ENCODE measurements at regions not wholly inside any gene's neighbourhood (a gene's known extent, or its start where the extent isn't known, plus 50 kb on each side); places are given as distances from the start of the nearest gene placed in this dataset.

DNA sequence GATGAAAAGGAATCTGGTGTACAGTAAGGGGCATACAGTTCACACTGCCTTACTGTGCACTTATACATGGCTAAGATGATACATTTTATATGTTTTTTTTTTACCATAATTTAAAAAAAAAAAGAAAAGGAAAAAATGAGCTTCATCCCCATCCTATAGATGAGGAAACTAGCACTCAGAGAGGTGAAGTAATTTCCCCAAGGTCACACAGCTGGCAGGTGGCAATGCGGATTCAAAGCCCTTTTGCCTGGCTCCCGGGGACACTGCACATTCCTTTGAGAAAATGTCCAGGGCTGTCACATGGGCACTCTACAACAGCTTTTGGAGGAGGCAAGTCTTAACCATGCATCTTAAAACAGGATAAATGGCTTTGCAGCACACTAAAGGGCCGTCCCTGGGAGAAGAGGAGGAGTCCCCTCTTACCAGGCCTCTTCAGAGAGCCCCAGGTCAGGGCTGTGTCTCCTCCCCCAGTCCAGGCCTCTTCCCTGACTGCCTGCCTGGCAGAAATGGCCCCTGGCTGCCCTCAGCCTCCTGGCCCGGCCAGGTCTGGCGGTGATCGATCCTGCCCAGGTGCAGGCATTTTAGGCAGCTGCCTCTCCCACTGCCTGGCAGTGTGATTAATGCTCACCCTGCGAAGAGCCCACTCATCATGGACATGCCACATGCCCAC lies 95.1 kb upstream of the LINGO1 start:
- ChIA-PET CTCF (no interaction called here), POLR2A (ENCODE audit: low non-redundant PET) (interaction anchor here (0.7 kb wide), 1 partner anchor 84 kb away, joined by 4 read pairs; no protein-coding TSS in a partner anchor)
- H3K27ac ChIP-seq, result no peak overlapping the region
- no peak for DNase-seq (ENCODE audit: low spot score)
- TF ChIP-seq, protein P1, sequence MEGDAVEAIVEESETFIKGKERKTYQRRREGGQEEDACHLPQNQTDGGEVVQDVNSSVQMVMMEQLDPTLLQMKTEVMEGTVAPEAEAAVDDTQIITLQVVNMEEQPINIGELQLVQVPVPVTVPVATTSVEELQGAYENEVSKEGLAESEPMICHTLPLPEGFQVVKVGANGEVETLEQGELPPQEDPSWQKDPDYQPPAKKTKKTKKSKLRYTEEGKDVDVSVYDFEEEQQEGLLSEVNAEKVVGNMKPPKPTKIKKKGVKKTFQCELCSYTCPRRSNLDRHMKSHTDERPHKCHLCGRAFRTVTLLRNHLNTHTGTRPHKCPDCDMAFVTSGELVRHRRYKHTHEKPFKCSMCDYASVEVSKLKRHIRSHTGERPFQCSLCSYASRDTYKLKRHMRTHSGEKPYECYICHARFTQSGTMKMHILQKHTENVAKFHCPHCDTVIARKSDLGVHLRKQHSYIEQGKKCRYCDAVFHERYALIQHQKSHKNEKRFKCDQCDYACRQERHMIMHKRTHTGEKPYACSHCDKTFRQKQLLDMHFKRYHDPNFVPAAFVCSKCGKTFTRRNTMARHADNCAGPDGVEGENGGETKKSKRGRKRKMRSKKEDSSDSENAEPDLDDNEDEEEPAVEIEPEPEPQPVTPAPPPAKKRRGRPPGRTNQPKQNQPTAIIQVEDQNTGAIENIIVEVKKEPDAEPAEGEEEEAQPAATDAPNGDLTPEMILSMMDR (conservative IDR thresholded peaks at IDR 0.05; ENCODE audit: low read depth), result no peak

GRCh38 chr15:77724715-77725114 lies 92.0 kb upstream of the LINGO1 start:
- CTCF ChIA-PET, result interaction anchor here (0.7 kb wide), 1 partner anchor 48 kb away, joined by 3 read pairs; no protein-coding TSS in a partner anchor
- POLR2A ChIA-PET (ENCODE audit: low non-redundant PET), result no interaction called here
- no peak overlapping the region for H3K27ac ChIP-seq
- TF ChIP-seq, protein P1 (conservative IDR thresholded peaks at IDR 0.05; ENCODE audit: low read depth), result no peak
- no peak for DNase-seq (ENCODE audit: low spot score)

- DNase-seq (ENCODE audit: low spot score), result no peak
- ChIA-PET CTCF (no interaction called here), POLR2A (ENCODE audit: low non-redundant PET) (no interaction called here)
- H3K27ac ChIP-seq, result no peak overlapping the region
- TF ChIP-seq, protein P1 (conservative IDR thresholded peaks at IDR 0.05; ENCODE audit: low read depth), result no peak
Observed at GRCh38 chr15:77723756-77724155, 91.0 kb upstream of the LINGO1 start.

- CTCF ChIA-PET, result no interaction called here
- TF ChIP-seq, protein P1 (conservative IDR thresholded peaks at IDR 0.05; ENCODE audit: low read depth), result no peak
- DNase-seq (ENCODE audit: low spot score), result no peak
Observed at GRCh38 chr15:77722759-77723460, 90.2 kb upstream of the LINGO1 start.

GRCh38 chr15:77721963-77722362 lies 89.3 kb upstream of the LINGO1 start:
- ChIA-PET POLR2A (ENCODE audit: low non-redundant PET) (no interaction called here), CTCF (no interaction called here)
- TF ChIP-seq, protein P1 (conservative IDR thresholded peaks at IDR 0.05; ENCODE audit: low read depth), result no peak
- no peak for DNase-seq (ENCODE audit: low spot score)
- H3K27ac ChIP-seq, result no peak overlapping the region

More at GRCh38 chr15:77722759-77723460, 90.2 kb upstream of the LINGO1 start:
- no peak overlapping the region for H3K27ac ChIP-seq
- POLR2A ChIA-PET (ENCODE audit: low non-redundant PET), result no interaction called here

DNA sequence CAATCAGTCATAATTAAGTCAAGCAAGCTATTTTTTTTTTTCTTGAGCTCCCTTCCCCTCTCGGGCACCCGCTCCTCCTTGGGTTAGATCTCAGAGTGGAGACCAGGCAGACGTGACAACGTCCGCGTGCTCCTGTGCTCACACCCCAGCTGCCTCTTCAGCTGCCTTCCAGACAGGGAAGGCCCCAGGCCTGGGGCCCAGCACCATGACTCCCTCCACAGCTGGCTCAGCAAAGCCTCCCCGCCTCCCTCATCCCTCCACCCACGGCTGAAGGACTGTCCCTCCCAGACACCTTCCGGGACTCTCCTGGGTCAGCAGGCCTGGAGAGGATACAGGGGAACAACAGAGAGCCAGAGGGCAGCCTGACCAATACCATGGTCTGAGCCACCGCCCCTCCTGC lies 87.9 kb upstream of the LINGO1 start:
- POLR2A ChIA-PET (ENCODE audit: low non-redundant PET), result no interaction called here
- CTCF ChIA-PET, result no interaction called here
- DNase-seq (ENCODE audit: low spot score), result no peak
- no peak overlapping the region for H3K27ac ChIP-seq
- TF ChIP-seq, protein P1 (conservative IDR thresholded peaks at IDR 0.05; ENCODE audit: low read depth), result no peak

All from RWPE1 (cell line).